Stimulated activated CD4-positive, alpha-beta T cell treated with anti-CD3 and anti-CD28 coated beads, Interleukin-2, amount 100 ng/mL, for 4 hours (primary cell): ENCODE measurements at regions not wholly inside any gene's neighbourhood (a gene's known extent, or its start where the extent isn't known, plus 50 kb on each side); places are given as distances from the start of the nearest gene placed in this dataset.
"Not testable (repeated sequence)": the region's sequence is repeated elsewhere in the genome, so short reads cannot be mapped to it uniquely, and the experiment has no call there.

ENCODE experiments used
- DNase-seq: peaks from one replicate; pipeline ENCODE4 v3.0.0-alpha.2; 2020; ENCODE audit warnings: low read depth

- no peak for DNase-seq
Measured at GRCh38 chr3:20246662-20247061, 60.7 kb upstream of the SGO1 start.

- DNase-seq, result no peak
Measured at GRCh38 chr3:20245781-20246180, 59.8 kb upstream of the SGO1 start.

GRCh38 chr3:20240154-20240883 lies 54.3 kb upstream of the SGO1 start:
- no peak for DNase-seq

- DNase-seq, result not testable (repeated sequence)
Measured at GRCh38 chr3:20238199-20238598, 52.2 kb upstream of the SGO1 start.

- no peak for DNase-seq
Measured at GRCh38 chr3:20236603-20237002, 50.6 kb upstream of the SGO1 start.
